Astrocyte of the cerebellum (primary cell): ENCODE measurements at regions not wholly inside any gene's neighbourhood (a gene's known extent, or its start where the extent isn't known, plus 50 kb on each side); places are given as distances from the start of the nearest gene placed in this dataset.

Source experiments
- DNase-seq: peaks from one replicate; pipeline ENCODE4 v3.0.0-alpha.2; 2011; ENCODE audit warnings: low read depth
- H3K4me3 ChIP-seq: 2 replicates; pipeline ENCODE4 v1.5.1; 2011; ENCODE audit warnings: mild to moderate bottlenecking, low read depth, low read length, moderate library complexity
- CTCF ChIP-seq: IDR thresholded peaks from 2 replicates; pipeline ENCODE4 v1.5.1; 2012; ENCODE audit warnings: low read length, low read depth, moderate library complexity, mild to moderate bottlenecking; ENCODE audit errors: missing control alignments
- in situ Hi-C: cut with HindIII; loops from 2 replicates; pipeline ENCODE4 v1.10.0; 2017; ENCODE audit warnings: low sequenced_read_pairs

- no peak for TF ChIP-seq CTCF
- H3K4me3 ChIP-seq, result no peak overlapping the region
- DNase-seq, result no peak
- in situ Hi-C loops, result no loop called here
These were observed 152.1 kb downstream of the KCTD15 start for GRCh38 chr19:33948651-33949335.

GRCh38 chr19:33950091-33950750, 153.6 kb downstream of the KCTD15 start:
- no peak for DNase-seq
- no peak for TF ChIP-seq CTCF
- H3K4me3 ChIP-seq, result no peak overlapping the region
- in situ Hi-C loops, result no loop called here

- no peak for TF ChIP-seq CTCF
- no peak for DNase-seq
- H3K4me3 ChIP-seq, result no peak overlapping the region
- in situ Hi-C loops, result no loop called here
These were observed 156.4 kb downstream of the KCTD15 start for GRCh38 chr19:33953023-33953422.

GRCh38 chr19:33953592-33953991, 156.9 kb downstream of the KCTD15 start:
- in situ Hi-C loops, result no loop called here
- no peak overlapping the region for H3K4me3 ChIP-seq
- no peak for DNase-seq
- no peak for TF ChIP-seq CTCF

GRCh38 chr19:33954686-33955085, 158.0 kb downstream of the KCTD15 start:
- no peak overlapping the region for H3K4me3 ChIP-seq
- in situ Hi-C loops, result no loop called here
- TF ChIP-seq CTCF, result no peak
- DNase-seq, result no peak

- TF ChIP-seq CTCF, result no peak
- DNase-seq, result no peak
- in situ Hi-C loops, result no loop called here
- no peak overlapping the region for H3K4me3 ChIP-seq
These were observed 160.3 kb downstream of the KCTD15 start for GRCh38 chr19:33956941-33957340.
